ENCODE measurements at regions not wholly inside any gene's neighbourhood (a gene's known extent, or its start where the extent isn't known, plus 50 kb on each side); places are given as distances from the start of the nearest gene placed in this dataset.

GRCh38 chr1:58907398-58907797 lies 123.6 kb upstream of the JUN start:
- Histone ChIP-seq H3K18ac (ENCODE audit: extremely low read depth, low read length) (no peak overlapping the region), H2BK20ac (ENCODE audit: low read length) (no peak overlapping the region), H2BK5ac (ENCODE audit: low read depth, low read length) (no peak overlapping the region), H3K9me3 (ENCODE audit: insufficient read depth in 2 of 2, low read depth in 1 of 2, low read length in 1 of 2) (no peaks in the 10 kb centered on the region), H2BK12ac (ENCODE audit: low read depth, low read length) (no peak overlapping the region; the same call in 1 of the 2 replicates), H2AK5ac (ENCODE audit: low read depth, low read length) (no peak overlapping the region), H3K4me2 (ENCODE audit: insufficient read depth in 1 of 2, low read depth in 2 of 2, low read length in 2 of 2) (no peak overlapping the region), H3K27me3 (replicated peaks in 1 of 4; ENCODE audit: control insufficient read depth in 3 of 4, extremely low read depth in 1 of 4, insufficient read depth in 3 of 4, low read length in 3 of 4) (peaks cover 0 to 4% (median 0%) of the 10 kb centered on the region in 4 experiments; a peak in 3 of 7 replicates), H2BK15ac (ENCODE audit: low read length) (no peak overlapping the region; the same call in 1 of the 2 replicates), H3K9ac (replicated peaks in 1 of 4; ENCODE audit: extremely low read depth in 1 of 4, low read depth in 3 of 4, low read length in 3 of 4) (no peak overlapping the region), H3K79me2 (ENCODE audit: control insufficient read depth in 1 of 2, insufficient read depth in 2 of 2, low read length in 2 of 2) (no peaks in the 10 kb centered on the region), H4K8ac (ENCODE audit: extremely low read depth, insufficient read depth, low read length) (no peak overlapping the region), H2AFZ (ENCODE audit: low read length) (no peak overlapping the region), H3K36me3 (ENCODE audit: control insufficient read depth in 2 of 4, insufficient read depth in 4 of 4, low read length in 3 of 4) (no peaks in the 10 kb centered on the region), H3K79me1 (ENCODE audit: low read depth, low read length) (no peaks in the 10 kb centered on the region), H3K14ac (ENCODE audit: insufficient read length) (no peak overlapping the region), H3K23ac (ENCODE audit: insufficient read length) (no peak overlapping the region), H3K4me1 (replicated peaks in 1 of 4; ENCODE audit: control insufficient read depth in 3 of 4, insufficient read depth in 4 of 4, low read length in 3 of 4) (peaks cover 0 to 6% (median 1%) of the 10 kb centered on the region in 4 experiments; a peak in 3 of 7 replicates), H4K20me1 (replicated peaks in 1 of 2; ENCODE audit: control insufficient read depth in 1 of 2, insufficient read depth in 2 of 2, low read length in 2 of 2) (no peaks in the 10 kb centered on the region), H4K5ac (ENCODE audit: insufficient read length, low read depth, low read length) (no peak overlapping the region), H3K27ac (ENCODE audit: low read depth, low read length) (no peak overlapping the region), H3K23me2 (ENCODE audit: low read depth, low read length) (peaks cover 4% of the 10 kb centered on the region; the same call in 1 of the 2 replicates), H2BK120ac (replicated peaks; ENCODE audit: low read depth, low read length) (no peak overlapping the region), H3K4ac (replicated peaks; ENCODE audit: insufficient read length, low read depth, low read length) (no peak overlapping the region), H4K91ac (replicated peaks; ENCODE audit: insufficient read length, low read length) (no peak overlapping the region), H3K4me3 (ENCODE audit: extremely low read depth in 1 of 4, insufficient read depth in 2 of 4, low read depth in 3 of 4, low read length in 4 of 4) (no peak overlapping the region), H3K56ac (replicated peaks; ENCODE audit: insufficient read length, low read depth, low read length) (no peak overlapping the region)
- no peak for DNase-seq (ENCODE audit: low read depth in 1 of 2, low spot score in 2 of 2)
- no peak for TF ChIP-seq CBX8 (IDR thresholded peaks at IDR 0.05; ENCODE audit: borderline replicate concordance, low read depth, low read length)
- TF ChIP-seq RXRA (IDR thresholded peaks at IDR 0.05; ENCODE audit: insufficient read depth, low read depth, low read length): no peak
- TF ChIP-seq TAF1 (IDR thresholded peaks at IDR 0.05; ENCODE audit: low read depth, low read length): no peak
- no peak for TF ChIP-seq KDM1A (IDR thresholded peaks at IDR 0.05; ENCODE audit: borderline replicate concordance, low read length)
- TF ChIP-seq NANOG (IDR thresholded peaks at IDR 0.05; ENCODE audit: insufficient read depth, low read depth, low read length, poor library complexity, severe bottlenecking): no peak
- no peak for TF ChIP-seq EGR1 (IDR thresholded peaks at IDR 0.05; ENCODE audit: borderline replicate concordance, low read depth, low read length)
- TF ChIP-seq JUN (IDR thresholded peaks at IDR 0.05; ENCODE audit: low read depth, low read length): no peak
- no peak for TF ChIP-seq POU5F1 (IDR thresholded peaks at IDR 0.05; ENCODE audit: low read depth, low read length)
- no peak for TF ChIP-seq JUND (IDR thresholded peaks at IDR 0.05; ENCODE audit: low read length)
- no peak for TF ChIP-seq POLR2AphosphoS5 (IDR thresholded peaks at IDR 0.05; ENCODE audit: low read depth, low read length)
- FAIRE-seq: no peak
- ChIA-PET POLR2A (ENCODE audit: partially characterized antibody) (no interaction called here), CTCF (ENCODE audit: partially characterized antibody) (no interaction called here)
- WGBS, 2 experiments (ENCODE audit: extremely low coverage in 1 of 2, insufficient coverage in 1 of 2, insufficient read length in 1 of 2, insufficient replicate concordance in 2 of 2, low coverage in 1 of 2, low lambda C conversion rate in 2 of 2, missing lambda C conversion rate in 1 of 2): 90% methylated on average over 3 of the region's 3 CpGs; no CpG with 5 or more reads in 1 of the 2 experiments

Data from H1 (cell line).